OCI-LY7 (cell line): ENCODE measurements at regions not wholly inside any gene's neighbourhood (a gene's known extent, or its start where the extent isn't known, plus 50 kb on each side); places are given as distances from the start of the nearest gene placed in this dataset.

Experiments used
- BruUV-seq: library from RNA; stranded (reverse); fragments of 400-500 nt; replicated peaks from 2 replicates; lab custom pipeline; 2021; lab: Mats Ljungman, UMichigan
- CTCF ChIA-PET: fragments of 300-600 bp; sonication (Branson Sonifier 250); formaldehyde crosslinking; loops from one replicate; lab custom pipeline; 2022; ENCODE audit warnings: antibody characterized with exemption; ENCODE audit not compliant: unreplicated experiment; lab: Charles Lee
- POLR2A ChIA-PET: fragments of 300-600 bp; sonication (Branson Sonifier 250); formaldehyde crosslinking; loops from one replicate; lab custom pipeline; 2022; ENCODE audit warnings: antibody characterized with exemption; lab: Charles Lee
- DNase-seq: peaks from one replicate; pipeline ENCODE4 v3.0.0-alpha.2; 2015; ENCODE audit warnings: low spot score
- H2AFZ ChIP-seq: fragments of 200-600 bp; sonication (generic), shearing (Covaris generic); 2 replicates; pipeline ENCODE4 v1.6.1; 2014; ENCODE audit warnings: mild to moderate bottlenecking, antibody characterized with exemption, low read length, moderate library complexity
- H3K27ac ChIP-seq: fragments of 200-600 bp; sonication (generic); 2 replicates; pipeline ENCODE4 v1.5.1; 2014; ENCODE audit warnings: mixed run types, low read depth, mild to moderate bottlenecking, moderate library complexity, low read length, inconsistent platforms; ENCODE audit not compliant: poor library complexity, severe bottlenecking
- H3K36me3 ChIP-seq: fragments of 200-600 bp; sonication (generic); 2 replicates; pipeline ENCODE4 v1.6.1; 2014; ENCODE audit warnings: mild to moderate bottlenecking, antibody characterized with exemption, low read length, moderate library complexity, mixed read lengths; ENCODE audit not compliant: insufficient read depth
- H3K4me1 ChIP-seq: fragments of 200-600 bp; sonication (generic); 2 replicates; pipeline ENCODE4 v1.5.1; 2014; ENCODE audit warnings: mild to moderate bottlenecking, low read length; ENCODE audit not compliant: insufficient read depth, poor library complexity, severe bottlenecking
- H3K4me2 ChIP-seq: fragments of 200-600 bp; sonication (generic); 2 replicates; pipeline ENCODE4 v1.6.1; 2014; ENCODE audit warnings: mild to moderate bottlenecking, low read length
- H3K4me3 ChIP-seq: fragments of 200-600 bp; sonication (generic); 2 replicates; pipeline ENCODE4 v1.5.1; 2014; ENCODE audit warnings: mild to moderate bottlenecking, low read depth, low read length; ENCODE audit not compliant: poor library complexity, severe bottlenecking
- H3K79me2 ChIP-seq: fragments of 200-600 bp; sonication (generic); 2 replicates; pipeline ENCODE4 v1.6.1; 2016; ENCODE audit warnings: low read depth, mild to moderate bottlenecking, low read length, moderate library complexity, mixed read lengths; ENCODE audit not compliant: insufficient read depth
- H3K9me2 ChIP-seq: fragments of 200-600 bp; sonication (generic); 2 replicates; pipeline ENCODE4 v1.6.1; 2016; ENCODE audit warnings: mild to moderate bottlenecking, low read length, mixed read lengths; ENCODE audit not compliant: insufficient read depth
- H3K9me3 ChIP-seq: fragments of 200-600 bp; sonication (generic); 2 replicates; pipeline ENCODE4 v1.6.1; 2014; ENCODE audit warnings: mild to moderate bottlenecking, mixed run types, low read length, mixed read lengths
- H4K20me1 ChIP-seq: fragments of 200-600 bp; sonication (generic); 2 replicates; pipeline ENCODE4 v1.6.1; 2014; ENCODE audit warnings: mild to moderate bottlenecking, antibody characterized with exemption, low read length, moderate library complexity, mixed read lengths; ENCODE audit not compliant: insufficient read depth
- EZH2phosphoT487 ChIP-seq: fragments of 200-600 bp; sonication (generic); IDR thresholded peaks from 2 replicates; pipeline ENCODE4 v1.6.1; 2018; ENCODE audit warnings: low read depth, borderline replicate concordance, mild to moderate bottlenecking, mixed run types, antibody characterized with exemption, low read length, moderate library complexity, mixed read lengths
- intact Hi-C: fragments of 100-400 bp; cut with micrococcal nuclease; formaldehyde crosslinking; loops from one replicate; pipeline ENCODE4 v1.10.0; 2022; ENCODE audit not compliant: unreplicated experiment
- TF ChIP-seq, protein P1 (sequence below): fragments of 200-600 bp; sonication (generic); conservative IDR thresholded peaks from 2 replicates; pipeline ENCODE4 v1.5.1; 2014; ENCODE audit warnings: mild to moderate bottlenecking, antibody characterized with exemption, low read length, moderate library complexity, mixed read lengths

- Histone ChIP-seq H4K20me1 (no peaks in the 10 kb centered on the region), H3K4me2 (no peak overlapping the region), H3K4me1 (no peaks in the 10 kb centered on the region), H3K79me2 (no peaks in the 10 kb centered on the region), H3K9me2 (no peaks in the 10 kb centered on the region), H3K27ac (no peak overlapping the region), H2AFZ (no peak overlapping the region), H3K36me3 (no peaks in the 10 kb centered on the region), H3K9me3 (no peaks in the 10 kb centered on the region), H3K4me3 (no peak overlapping the region)
- ChIA-PET CTCF (no interaction called here), POLR2A (interaction anchor here (1.0 kb wide), 1 partner anchor 11 kb away, joined by 3 read pairs; no protein-coding TSS in a partner anchor)
- BruUV-seq: no TSS peak
- no peak for TF ChIP-seq EZH2phosphoT487
- TF ChIP-seq, protein P1, sequence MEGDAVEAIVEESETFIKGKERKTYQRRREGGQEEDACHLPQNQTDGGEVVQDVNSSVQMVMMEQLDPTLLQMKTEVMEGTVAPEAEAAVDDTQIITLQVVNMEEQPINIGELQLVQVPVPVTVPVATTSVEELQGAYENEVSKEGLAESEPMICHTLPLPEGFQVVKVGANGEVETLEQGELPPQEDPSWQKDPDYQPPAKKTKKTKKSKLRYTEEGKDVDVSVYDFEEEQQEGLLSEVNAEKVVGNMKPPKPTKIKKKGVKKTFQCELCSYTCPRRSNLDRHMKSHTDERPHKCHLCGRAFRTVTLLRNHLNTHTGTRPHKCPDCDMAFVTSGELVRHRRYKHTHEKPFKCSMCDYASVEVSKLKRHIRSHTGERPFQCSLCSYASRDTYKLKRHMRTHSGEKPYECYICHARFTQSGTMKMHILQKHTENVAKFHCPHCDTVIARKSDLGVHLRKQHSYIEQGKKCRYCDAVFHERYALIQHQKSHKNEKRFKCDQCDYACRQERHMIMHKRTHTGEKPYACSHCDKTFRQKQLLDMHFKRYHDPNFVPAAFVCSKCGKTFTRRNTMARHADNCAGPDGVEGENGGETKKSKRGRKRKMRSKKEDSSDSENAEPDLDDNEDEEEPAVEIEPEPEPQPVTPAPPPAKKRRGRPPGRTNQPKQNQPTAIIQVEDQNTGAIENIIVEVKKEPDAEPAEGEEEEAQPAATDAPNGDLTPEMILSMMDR: no peak
- DNase-seq: no peak
- intact Hi-C loops: no loop called here
These were observed 165.4 kb upstream of the CHD6 start for GRCh38 chr20:41783423-41784208.

DNA sequence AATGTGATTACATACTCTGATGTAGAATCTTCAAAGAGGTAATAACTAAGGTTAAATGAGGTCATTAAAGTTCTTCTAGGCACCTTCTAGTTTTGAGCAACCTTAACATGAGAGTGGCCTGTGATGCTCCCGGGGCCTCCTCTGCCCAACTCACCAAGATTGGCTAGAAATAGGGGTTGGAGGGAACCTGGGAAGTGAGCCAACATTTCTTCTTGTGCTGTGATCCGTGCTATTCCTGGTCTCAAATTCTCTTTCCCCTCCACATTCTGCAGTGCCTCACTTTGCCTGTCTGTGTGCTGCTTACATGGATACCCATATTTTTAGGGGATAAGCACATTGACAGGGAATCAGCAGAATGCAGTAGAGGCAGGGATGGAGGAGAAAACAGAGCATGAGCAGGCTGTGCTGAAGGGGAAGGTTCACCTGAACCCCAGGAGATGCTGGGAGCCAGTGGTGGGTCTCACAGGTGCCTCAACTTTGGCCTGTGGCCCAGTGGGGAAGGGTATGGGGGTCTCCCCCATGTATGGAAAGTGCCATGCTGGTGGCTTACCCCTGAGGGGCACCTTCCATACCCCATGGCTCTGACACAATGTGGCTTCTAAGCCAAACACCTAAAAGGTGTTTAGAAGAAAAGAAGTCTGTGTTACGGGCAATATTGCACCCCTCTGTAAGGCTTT lies 164.7 kb upstream of the CHD6 start:
- H3K79me2 ChIP-seq: no peaks in the 10 kb centered on the region
- no peak overlapping the region for H2AFZ ChIP-seq
- H3K4me1 ChIP-seq: no peaks in the 10 kb centered on the region
- DNase-seq: no peak
- ChIA-PET POLR2A (interaction anchor here (1.0 kb wide), 1 partner anchor 10 kb away, joined by 3 read pairs; no protein-coding TSS in a partner anchor), CTCF (no interaction called here)
- H3K9me3 ChIP-seq: no peaks in the 10 kb centered on the region
- no peak for TF ChIP-seq EZH2phosphoT487
- TF ChIP-seq, protein P1: no peak
- H3K27ac ChIP-seq: no peak overlapping the region
- H3K9me2 ChIP-seq: no peaks in the 10 kb centered on the region
- H3K4me2 ChIP-seq: no peak overlapping the region
- intact Hi-C loops: no loop called here
- no TSS peak for BruUV-seq
- no peak overlapping the region for H3K4me3 ChIP-seq
- no peaks in the 10 kb centered on the region for H3K36me3 ChIP-seq
- no peaks in the 10 kb centered on the region for H4K20me1 ChIP-seq

DNA sequence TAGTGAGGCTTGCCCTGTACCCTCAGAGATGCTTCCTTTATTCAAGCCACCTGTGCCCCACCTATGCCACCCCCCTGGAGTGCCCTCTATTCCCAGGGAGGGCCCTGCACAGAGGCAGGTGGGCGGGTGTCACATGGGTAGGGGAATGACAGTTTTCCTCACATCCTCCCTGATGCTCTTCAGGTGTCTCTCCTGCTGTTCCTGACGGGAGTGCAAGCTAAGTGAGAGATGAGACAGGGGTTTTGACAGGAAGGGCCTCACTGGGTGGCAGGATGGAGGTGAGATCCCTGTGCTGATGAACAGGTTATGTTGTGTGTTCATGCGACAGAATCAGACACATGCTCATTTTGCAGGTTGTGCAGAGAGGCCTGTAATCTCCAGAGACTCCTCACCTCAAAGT lies 164.1 kb upstream of the CHD6 start:
- BruUV-seq: no TSS peak
- POLR2A ChIA-PET: no interaction called here

More for the DNA sequence above, 164.1 kb upstream of the CHD6 start:
- no peaks in the 10 kb centered on the region for H4K20me1 ChIP-seq
- CTCF ChIA-PET: no interaction called here
- no peaks in the 10 kb centered on the region for H3K4me1 ChIP-seq
- H3K9me2 ChIP-seq: no peaks in the 10 kb centered on the region
- no peaks in the 10 kb centered on the region for H3K36me3 ChIP-seq
- H3K9me3 ChIP-seq: no peaks in the 10 kb centered on the region
- no peak overlapping the region for H2AFZ ChIP-seq
- no peak overlapping the region for H3K4me3 ChIP-seq
- no peak overlapping the region for H3K27ac ChIP-seq
- no peak for DNase-seq
- intact Hi-C loops: no loop called here
- TF ChIP-seq, protein P1: no peak
- no peak for TF ChIP-seq EZH2phosphoT487
- no peaks in the 10 kb centered on the region for H3K79me2 ChIP-seq
- H3K4me2 ChIP-seq: no peak overlapping the region
